Nephron (organoid): ENCODE measurements at regions not wholly inside any gene's neighbourhood (a gene's known extent, or its start where the extent isn't known, plus 50 kb on each side); places are given as distances from the start of the nearest gene placed in this dataset.
"Not testable (repeated sequence)": the region's sequence is repeated elsewhere in the genome, so short reads cannot be mapped to it uniquely, and the experiment has no call there.

ENCODE experiments used
- H3K27ac Mint-ChIP-seq, 3 experiments: 2 replicates each; pipeline ENCODE4 v1.8.0; 2020; ENCODE audit warnings: mixed read lengths in 3 of 3, mild to moderate bottlenecking in 2 of 3, moderate library complexity in 1 of 3
- H3K27me3 Mint-ChIP-seq: 2 replicates; pipeline ENCODE4 v1.8.0; 2021; ENCODE audit warnings: low read depth, mild to moderate bottlenecking, moderate library complexity, mixed read lengths
- H3K36me3 Mint-ChIP-seq: 2 replicates; pipeline ENCODE4 v1.8.0; 2020; ENCODE audit warnings: low read depth, mixed read lengths
- H3K4me1 Mint-ChIP-seq: 2 replicates; pipeline ENCODE4 v1.8.0; 2020; ENCODE audit warnings: mixed read lengths
- H3K4me3 Mint-ChIP-seq, 3 experiments: 2 replicates each; pipeline ENCODE4 v1.8.0; 2020; ENCODE audit warnings: mild to moderate bottlenecking in 3 of 3, mixed read lengths in 3 of 3, moderate library complexity in 2 of 3
- H3K9me3 Mint-ChIP-seq: 2 replicates; pipeline ENCODE4 v1.8.0; 2020; ENCODE audit warnings: mixed read lengths
- TF ChIP-seq, protein P1 (sequence below), 3 experiments: fragments of 200-600 bp; sonication (generic); IDR thresholded peaks; one replicate each; pipeline ENCODE4 v1.5.0; 2021; ENCODE audit warnings: antibody characterized with exemption in 3 of 3; ENCODE audit not compliant: unreplicated experiment in 3 of 3

DNA sequence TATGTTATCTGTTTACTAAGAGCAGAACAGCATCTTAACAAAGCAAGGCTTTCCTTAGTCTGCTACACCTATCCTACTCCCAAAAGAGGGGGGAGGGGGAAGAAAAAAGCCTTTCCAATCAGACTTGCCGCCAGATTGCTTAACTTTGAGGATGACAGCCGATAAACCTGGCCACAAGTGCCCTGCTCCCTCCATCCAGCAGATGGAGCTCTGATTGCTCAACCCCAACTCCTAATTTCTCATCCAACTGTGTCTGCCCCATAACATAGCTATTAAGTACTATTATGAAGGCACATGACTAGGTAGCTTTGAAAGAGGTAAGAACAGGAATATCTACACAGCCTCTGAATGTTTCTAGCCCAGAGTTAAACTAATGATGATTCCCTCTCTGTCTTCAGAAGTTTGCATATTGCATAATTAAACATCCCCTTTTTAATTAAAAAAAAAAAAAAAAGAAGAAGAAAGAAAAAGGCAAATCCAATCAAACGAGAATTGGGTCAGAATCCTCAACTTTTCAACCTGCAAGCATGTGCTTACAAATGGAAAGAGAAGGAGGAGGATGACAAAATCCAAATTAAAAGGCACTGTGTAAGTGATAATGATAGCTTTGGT lies 247.4 kb downstream of the GALC start:
- no peak overlapping the region for H3K4me3 Mint-ChIP-seq
- no peaks in the 10 kb centered on the region for H3K36me3 Mint-ChIP-seq
- no peaks in the 10 kb centered on the region for H3K4me1 Mint-ChIP-seq
- TF ChIP-seq, protein P1, sequence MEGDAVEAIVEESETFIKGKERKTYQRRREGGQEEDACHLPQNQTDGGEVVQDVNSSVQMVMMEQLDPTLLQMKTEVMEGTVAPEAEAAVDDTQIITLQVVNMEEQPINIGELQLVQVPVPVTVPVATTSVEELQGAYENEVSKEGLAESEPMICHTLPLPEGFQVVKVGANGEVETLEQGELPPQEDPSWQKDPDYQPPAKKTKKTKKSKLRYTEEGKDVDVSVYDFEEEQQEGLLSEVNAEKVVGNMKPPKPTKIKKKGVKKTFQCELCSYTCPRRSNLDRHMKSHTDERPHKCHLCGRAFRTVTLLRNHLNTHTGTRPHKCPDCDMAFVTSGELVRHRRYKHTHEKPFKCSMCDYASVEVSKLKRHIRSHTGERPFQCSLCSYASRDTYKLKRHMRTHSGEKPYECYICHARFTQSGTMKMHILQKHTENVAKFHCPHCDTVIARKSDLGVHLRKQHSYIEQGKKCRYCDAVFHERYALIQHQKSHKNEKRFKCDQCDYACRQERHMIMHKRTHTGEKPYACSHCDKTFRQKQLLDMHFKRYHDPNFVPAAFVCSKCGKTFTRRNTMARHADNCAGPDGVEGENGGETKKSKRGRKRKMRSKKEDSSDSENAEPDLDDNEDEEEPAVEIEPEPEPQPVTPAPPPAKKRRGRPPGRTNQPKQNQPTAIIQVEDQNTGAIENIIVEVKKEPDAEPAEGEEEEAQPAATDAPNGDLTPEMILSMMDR (IDR thresholded peaks at IDR 0.05; ENCODE audit: unreplicated experiment in 3 of 3) = peak; percentile 57 to 67 (median 58)
- H3K9me3 Mint-ChIP-seq = peaks cover 3% of the 10 kb centered on the region
- H3K27me3 Mint-ChIP-seq = no peaks in the 10 kb centered on the region
- H3K27ac Mint-ChIP-seq = no peak overlapping the region

DNA sequence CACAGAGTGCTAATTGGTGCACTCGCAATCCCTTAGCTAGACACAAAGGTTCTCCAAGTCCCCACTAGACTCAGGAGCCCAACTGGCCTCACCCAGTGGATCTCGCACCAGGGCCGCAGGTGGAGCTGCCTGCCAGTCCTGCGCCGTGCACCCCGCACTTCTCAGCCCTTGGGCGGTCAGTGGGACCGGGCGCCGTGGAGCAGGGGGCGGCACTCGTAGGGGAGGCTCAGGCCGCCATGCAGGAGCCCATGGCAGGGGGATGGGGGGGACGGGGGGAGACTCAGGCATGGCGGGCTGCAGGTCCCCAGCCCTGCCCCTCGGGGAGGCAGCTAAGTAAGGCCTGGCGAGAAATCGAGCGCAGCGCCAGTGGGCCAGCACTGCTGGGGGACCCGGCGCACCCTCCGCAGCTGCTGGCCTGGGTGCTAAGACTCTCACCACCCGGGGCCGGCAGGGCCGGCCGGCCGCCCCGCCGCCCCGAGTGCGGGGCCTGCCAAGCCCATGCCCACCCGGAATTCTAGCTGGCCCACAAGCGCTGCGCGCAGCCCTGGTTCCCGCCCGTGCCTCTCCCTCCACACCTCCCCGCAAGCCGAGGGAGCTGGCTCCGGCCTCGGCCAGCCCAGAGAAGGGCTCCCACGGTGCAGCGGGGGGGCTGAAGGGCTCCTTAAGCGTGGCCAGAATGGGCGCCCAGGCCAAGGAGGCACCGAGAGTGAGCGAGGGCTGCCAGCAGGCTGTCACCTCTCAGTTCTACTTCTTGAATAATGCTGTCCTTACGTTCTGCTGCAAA lies 258.2 kb downstream of the GALC start:
- H3K4me1 Mint-ChIP-seq, H3K36me3 Mint-ChIP-seq, H3K27ac Mint-ChIP-seq, H3K4me3 Mint-ChIP-seq: not testable (repeated sequence)
- H3K27me3 Mint-ChIP-seq = peaks cover 14% of the 10 kb centered on the region
- peaks cover 12% of the 10 kb centered on the region for H3K9me3 Mint-ChIP-seq

DNA sequence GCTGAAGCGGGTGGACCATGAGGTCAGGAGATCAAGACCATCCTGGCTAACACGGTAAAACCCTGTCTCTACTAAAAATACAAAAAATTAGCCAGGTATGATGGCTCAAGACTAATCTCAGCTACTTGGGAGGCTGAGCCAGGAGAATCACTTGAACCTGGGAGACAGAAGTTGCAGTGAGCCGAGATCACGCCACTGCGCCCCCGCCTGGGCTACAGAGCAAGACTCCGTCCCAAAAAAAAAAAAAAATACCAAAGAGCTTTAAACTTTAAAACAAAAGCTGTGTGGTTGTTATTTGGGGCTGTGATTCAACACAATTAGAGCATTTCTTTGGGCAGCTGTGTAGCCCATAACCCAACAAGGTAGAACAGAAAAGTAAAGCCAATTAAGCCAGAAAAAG lies 259.9 kb downstream of the GALC start:
- not testable (repeated sequence) for H3K27ac Mint-ChIP-seq, H3K9me3 Mint-ChIP-seq, H3K4me1 Mint-ChIP-seq, H3K4me3 Mint-ChIP-seq, H3K36me3 Mint-ChIP-seq
- H3K27me3 Mint-ChIP-seq = peaks cover 14% of the 10 kb centered on the region

DNA sequence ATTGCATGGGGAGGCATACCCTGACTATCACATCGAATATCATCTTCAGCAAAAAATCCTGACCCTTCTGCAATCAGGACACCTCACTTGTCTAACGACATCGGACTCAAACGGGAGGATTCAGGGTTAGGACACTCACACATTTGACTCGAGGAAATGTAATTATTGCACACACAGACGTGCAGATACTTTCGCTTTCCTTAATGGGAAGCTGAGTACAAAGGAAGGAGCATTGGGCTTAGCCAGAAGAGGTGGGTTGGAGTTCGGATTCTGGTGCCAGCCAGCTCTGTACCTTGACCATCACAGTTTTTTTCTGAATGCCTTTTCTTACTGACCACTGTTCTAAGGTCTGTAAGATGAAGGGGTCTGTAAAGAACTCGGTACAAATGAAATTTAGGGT lies 260.4 kb downstream of the GALC start:
- Mint-ChIP-seq H3K4me3 (no peak overlapping the region), H3K9me3 (peaks cover 7% of the 10 kb centered on the region), H3K36me3 (no peaks in the 10 kb centered on the region), H3K27me3 (peaks cover 14% of the 10 kb centered on the region), H3K4me1 (no peaks in the 10 kb centered on the region), H3K27ac (no peak overlapping the region)
- TF ChIP-seq, protein P1 (IDR thresholded peaks at IDR 0.05; ENCODE audit: unreplicated experiment in 3 of 3) = no peak

DNA sequence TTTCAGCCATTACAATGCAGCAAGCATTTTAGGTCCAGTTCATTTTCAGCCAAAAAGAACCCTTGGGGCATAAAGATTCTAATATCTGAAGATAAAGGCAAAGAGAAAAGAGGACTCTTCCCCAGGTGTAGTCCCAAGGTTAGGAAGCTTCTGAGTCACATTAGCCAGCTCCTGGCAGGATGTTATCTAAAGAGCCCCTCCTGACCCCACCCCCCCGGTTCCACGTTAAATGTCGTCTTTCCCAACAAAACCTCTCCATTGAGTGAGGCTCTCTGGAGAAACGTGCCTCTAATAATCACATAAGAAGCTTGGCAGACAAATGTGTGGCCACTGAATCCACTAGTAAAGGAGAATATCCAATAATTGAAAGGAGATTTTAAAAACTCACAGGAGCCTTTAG lies 267.7 kb downstream of the GALC start:
- no peaks in the 10 kb centered on the region for H3K4me1 Mint-ChIP-seq
- TF ChIP-seq, protein P1 (IDR thresholded peaks at IDR 0.05; ENCODE audit: unreplicated experiment in 3 of 3) = no peak
- no peaks in the 10 kb centered on the region for H3K36me3 Mint-ChIP-seq
- no peaks in the 10 kb centered on the region for H3K9me3 Mint-ChIP-seq
- no peak overlapping the region for H3K4me3 Mint-ChIP-seq
- peaks cover 6% of the 10 kb centered on the region for H3K27me3 Mint-ChIP-seq
- no peak overlapping the region for H3K27ac Mint-ChIP-seq

DNA sequence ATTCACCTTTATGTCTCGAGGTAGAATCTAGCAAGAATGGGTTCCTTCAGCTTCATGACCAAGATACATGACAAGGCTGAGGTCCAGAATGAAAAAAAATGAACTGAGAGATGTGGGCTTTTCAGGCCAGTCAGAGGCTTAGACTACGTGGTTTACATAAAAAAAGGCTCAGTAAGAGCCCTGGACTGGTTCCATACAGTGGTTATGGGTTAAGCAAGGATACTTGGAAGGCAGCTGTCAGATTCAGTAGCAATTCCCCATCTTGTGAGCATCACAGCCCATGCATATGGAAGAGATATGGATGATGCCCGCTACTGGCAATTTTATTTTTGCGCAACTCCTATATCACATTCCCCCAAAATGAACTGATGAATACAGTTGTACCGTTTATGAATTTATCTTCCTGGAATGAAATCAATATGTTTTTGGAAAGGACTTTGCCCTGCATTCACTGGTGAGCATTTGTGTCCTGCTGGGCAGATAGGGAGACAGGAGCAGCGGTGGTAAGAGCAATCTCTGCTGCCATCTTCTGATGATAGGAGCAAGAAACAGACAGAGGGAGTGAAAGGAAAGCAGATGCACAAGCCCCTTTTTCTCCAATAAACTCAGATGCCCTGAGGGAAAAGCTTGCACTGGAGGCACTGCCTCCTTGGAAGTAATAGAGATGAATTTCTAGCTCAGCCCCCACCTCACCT lies 280.4 kb downstream of the GALC start:
- Mint-ChIP-seq H3K9me3 (no peaks in the 10 kb centered on the region), H3K4me1 (no peaks in the 10 kb centered on the region)

More for the DNA sequence above, 280.4 kb downstream of the GALC start:
- Mint-ChIP-seq H3K36me3 (no peaks in the 10 kb centered on the region), H3K27ac (no peak overlapping the region), H3K27me3 (no peaks in the 10 kb centered on the region), H3K4me3 (no peak overlapping the region)
- TF ChIP-seq, protein P1 (IDR thresholded peaks at IDR 0.05; ENCODE audit: unreplicated experiment in 3 of 3) = peak; percentile 13 to 48 (median 44)
